HL-60 (cell line): ENCODE measurements at regions not wholly inside any gene's neighbourhood (a gene's known extent, or its start where the extent isn't known, plus 50 kb on each side); places are given as distances from the start of the nearest gene placed in this dataset.

Experiments used
- DNase-seq, 2 experiments: peaks; one replicate each; pipeline ENCODE4 v3.0.0-alpha.2; 2010 to 2020; ENCODE audit warnings: low read depth in 1 of 2, low spot score in 1 of 2
- H3K27ac ChIP-seq: fragments of 250-450 bp; sonication (Bioruptor Pico); replicated peaks from 2 replicates; pipeline ENCODE4 v1.5.1; 2020; ENCODE audit warnings: mild to moderate bottlenecking, moderate library complexity
- H3K27me3 ChIP-seq: fragments of 250-450 bp; sonication (Bioruptor Pico); 2 replicates; pipeline ENCODE4 v1.5.1; 2021; ENCODE audit warnings: mild to moderate bottlenecking, moderate library complexity; ENCODE audit not compliant: insufficient read depth, poor library complexity, severe bottlenecking
- H3K4me3 ChIP-seq: replicated peaks from 2 replicates; pipeline ENCODE4 v1.5.1; 2011; ENCODE audit warnings: mild to moderate bottlenecking, control low read depth, low read length; ENCODE audit not compliant: insufficient read depth
- GABPA ChIP-seq: IDR thresholded peaks from 2 replicates; pipeline ENCODE4 v1.6.1; 2012; ENCODE audit warnings: low read depth
- POLR2AphosphoS5 ChIP-seq: IDR thresholded peaks from 2 replicates; pipeline ENCODE4 v1.6.1; 2012; ENCODE audit warnings: low read depth
- SPI1 ChIP-seq: IDR thresholded peaks from 2 replicates; pipeline ENCODE4 v1.6.1; 2012; ENCODE audit warnings: low read depth, mild to moderate bottlenecking, borderline replicate concordance
- TF ChIP-seq, protein P1 (sequence below): IDR thresholded peaks from one replicate; pipeline ENCODE4 v1.5.1; 2011; ENCODE audit warnings: low read length, control low read depth, inconsistent platforms; ENCODE audit not compliant: insufficient read depth
- TF ChIP-seq, protein P2 (sequence below): IDR thresholded peaks from 2 replicates; pipeline ENCODE4 v1.6.1; 2012; ENCODE audit warnings: low read depth; ENCODE audit not compliant: insufficient replicate concordance

DNA sequence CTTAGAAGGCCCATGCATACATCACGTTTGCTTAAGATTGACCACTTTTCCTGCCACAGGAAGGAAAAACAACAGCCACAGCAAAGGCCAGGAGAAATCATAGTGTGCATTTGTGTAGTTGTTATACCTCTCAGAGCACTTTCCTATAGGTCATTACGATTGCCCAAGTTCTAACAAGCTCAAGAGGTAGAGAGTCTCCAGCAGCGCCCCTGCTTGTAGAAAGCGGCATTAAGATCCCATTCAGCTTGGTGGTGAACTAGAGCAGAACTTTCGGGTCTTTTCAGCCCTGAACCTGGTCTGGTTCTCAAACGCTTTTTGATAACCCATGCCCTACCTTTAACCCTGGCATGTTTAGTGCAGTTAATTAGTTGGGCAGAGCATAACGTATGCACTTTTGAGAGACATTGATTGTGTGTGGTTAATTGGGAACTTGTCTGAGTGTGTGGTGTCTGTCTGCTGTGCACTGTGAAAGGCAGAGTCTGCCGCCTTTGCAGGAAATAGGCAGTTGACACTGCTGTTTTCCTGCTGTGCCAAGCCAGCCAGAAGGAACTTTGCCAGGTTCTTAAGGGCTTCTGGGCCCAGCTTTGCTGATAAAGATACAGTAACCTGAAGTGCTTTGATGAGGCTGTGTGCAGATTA lies 109.9 kb upstream of the CLMP start:
- Histone ChIP-seq H3K27me3 (peaks cover 28% of the 10 kb centered on the region), H3K27ac (no peak overlapping the region), H3K4me3 (no peak overlapping the region)
- DNase-seq: no peak
- no peak for TF ChIP-seq GABPA
- TF ChIP-seq, protein P1, sequence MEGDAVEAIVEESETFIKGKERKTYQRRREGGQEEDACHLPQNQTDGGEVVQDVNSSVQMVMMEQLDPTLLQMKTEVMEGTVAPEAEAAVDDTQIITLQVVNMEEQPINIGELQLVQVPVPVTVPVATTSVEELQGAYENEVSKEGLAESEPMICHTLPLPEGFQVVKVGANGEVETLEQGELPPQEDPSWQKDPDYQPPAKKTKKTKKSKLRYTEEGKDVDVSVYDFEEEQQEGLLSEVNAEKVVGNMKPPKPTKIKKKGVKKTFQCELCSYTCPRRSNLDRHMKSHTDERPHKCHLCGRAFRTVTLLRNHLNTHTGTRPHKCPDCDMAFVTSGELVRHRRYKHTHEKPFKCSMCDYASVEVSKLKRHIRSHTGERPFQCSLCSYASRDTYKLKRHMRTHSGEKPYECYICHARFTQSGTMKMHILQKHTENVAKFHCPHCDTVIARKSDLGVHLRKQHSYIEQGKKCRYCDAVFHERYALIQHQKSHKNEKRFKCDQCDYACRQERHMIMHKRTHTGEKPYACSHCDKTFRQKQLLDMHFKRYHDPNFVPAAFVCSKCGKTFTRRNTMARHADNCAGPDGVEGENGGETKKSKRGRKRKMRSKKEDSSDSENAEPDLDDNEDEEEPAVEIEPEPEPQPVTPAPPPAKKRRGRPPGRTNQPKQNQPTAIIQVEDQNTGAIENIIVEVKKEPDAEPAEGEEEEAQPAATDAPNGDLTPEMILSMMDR: no peak

DNA sequence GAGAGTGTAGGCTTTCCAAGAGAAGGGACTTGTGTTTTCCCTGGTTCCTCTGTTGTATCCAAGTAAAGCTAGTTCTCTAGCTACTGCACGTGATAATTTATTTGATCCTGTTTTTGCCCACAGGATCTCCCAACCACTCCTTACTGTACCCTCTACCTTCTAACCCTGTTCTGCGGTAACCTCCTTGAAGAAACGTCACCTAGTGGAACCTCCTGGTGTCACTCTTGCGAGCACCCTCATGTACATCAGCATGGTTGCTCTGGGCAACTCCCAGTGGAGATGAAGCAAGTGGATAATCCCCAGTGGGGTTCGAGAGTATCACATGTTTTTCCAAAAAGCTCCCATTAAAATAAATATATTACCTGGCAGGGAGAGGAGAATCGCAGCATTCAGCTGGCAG lies 108.9 kb upstream of the CLMP start:
- H3K27me3 ChIP-seq: peaks cover 28% of the 10 kb centered on the region
- no peak overlapping the region for H3K27ac ChIP-seq
- no peak overlapping the region for H3K4me3 ChIP-seq
- TF ChIP-seq, protein P1: no peak
- TF ChIP-seq POLR2AphosphoS5 (no peak), GABPA (no peak), SPI1 (no peak)
- TF ChIP-seq, protein P2, sequence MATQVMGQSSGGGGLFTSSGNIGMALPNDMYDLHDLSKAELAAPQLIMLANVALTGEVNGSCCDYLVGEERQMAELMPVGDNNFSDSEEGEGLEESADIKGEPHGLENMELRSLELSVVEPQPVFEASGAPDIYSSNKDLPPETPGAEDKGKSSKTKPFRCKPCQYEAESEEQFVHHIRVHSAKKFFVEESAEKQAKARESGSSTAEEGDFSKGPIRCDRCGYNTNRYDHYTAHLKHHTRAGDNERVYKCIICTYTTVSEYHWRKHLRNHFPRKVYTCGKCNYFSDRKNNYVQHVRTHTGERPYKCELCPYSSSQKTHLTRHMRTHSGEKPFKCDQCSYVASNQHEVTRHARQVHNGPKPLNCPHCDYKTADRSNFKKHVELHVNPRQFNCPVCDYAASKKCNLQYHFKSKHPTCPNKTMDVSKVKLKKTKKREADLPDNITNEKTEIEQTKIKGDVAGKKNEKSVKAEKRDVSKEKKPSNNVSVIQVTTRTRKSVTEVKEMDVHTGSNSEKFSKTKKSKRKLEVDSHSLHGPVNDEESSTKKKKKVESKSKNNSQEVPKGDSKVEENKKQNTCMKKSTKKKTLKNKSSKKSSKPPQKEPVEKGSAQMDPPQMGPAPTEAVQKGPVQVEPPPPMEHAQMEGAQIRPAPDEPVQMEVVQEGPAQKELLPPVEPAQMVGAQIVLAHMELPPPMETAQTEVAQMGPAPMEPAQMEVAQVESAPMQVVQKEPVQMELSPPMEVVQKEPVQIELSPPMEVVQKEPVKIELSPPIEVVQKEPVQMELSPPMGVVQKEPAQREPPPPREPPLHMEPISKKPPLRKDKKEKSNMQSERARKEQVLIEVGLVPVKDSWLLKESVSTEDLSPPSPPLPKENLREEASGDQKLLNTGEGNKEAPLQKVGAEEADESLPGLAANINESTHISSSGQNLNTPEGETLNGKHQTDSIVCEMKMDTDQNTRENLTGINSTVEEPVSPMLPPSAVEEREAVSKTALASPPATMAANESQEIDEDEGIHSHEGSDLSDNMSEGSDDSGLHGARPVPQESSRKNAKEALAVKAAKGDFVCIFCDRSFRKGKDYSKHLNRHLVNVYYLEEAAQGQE: no peak
- no peak for DNase-seq

DNA sequence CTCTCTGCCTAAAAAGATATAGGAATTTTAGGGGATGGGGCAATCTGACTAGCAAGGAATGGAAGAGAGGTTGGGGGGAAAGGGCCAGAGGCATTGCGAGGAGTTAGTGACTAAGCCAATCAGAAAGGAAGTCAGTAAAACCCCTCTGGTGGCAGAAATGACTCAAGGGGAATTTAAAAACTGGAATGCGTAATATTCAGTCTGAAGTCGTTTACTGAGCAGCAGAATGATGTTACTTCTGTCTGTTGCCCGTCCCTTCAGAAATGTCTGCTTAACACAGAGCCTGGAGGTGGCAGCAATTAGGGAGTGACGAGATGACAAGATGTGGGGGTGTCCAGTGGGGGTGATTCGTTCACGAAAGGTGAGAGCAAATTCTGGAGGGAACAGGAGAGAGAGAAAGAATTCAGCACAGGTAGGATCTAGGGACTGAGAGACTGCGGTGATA lies 107.7 kb upstream of the CLMP start:
- TF ChIP-seq POLR2AphosphoS5 (no peak), GABPA (no peak), SPI1 (no peak)
- TF ChIP-seq, protein P1: no peak
- TF ChIP-seq, protein P2: no peak
- no peak for DNase-seq
- Histone ChIP-seq H3K27me3 (peaks cover 28% of the 10 kb centered on the region), H3K27ac (no peak overlapping the region), H3K4me3 (no peak overlapping the region)
